Progenitor cell of endocrine pancreas (in vitro differentiated cells): ENCODE measurements at regions not wholly inside any gene's neighbourhood (a gene's known extent, or its start where the extent isn't known, plus 50 kb on each side); places are given as distances from the start of the nearest gene placed in this dataset.

Experiments used
- DNase-seq: peaks from one replicate; pipeline ENCODE4 v3.0.0; 2021; ENCODE audit warnings: low spot score; ENCODE audit not compliant: unreplicated experiment
- H3K27ac Mint-ChIP-seq: 2 replicates; pipeline ENCODE4 v1.8.0; 2021; ENCODE audit warnings: mild to moderate bottlenecking, moderate library complexity, mixed read lengths
- H3K27me3 Mint-ChIP-seq: 2 replicates; pipeline ENCODE4 v1.8.0; 2021; ENCODE audit warnings: mixed read lengths
- H3K36me3 Mint-ChIP-seq: 2 replicates; pipeline ENCODE4 v1.8.0; 2022; ENCODE audit warnings: mixed read lengths; ENCODE audit not compliant: insufficient read depth
- H3K4me1 Mint-ChIP-seq: 2 replicates; pipeline ENCODE4 v1.8.0; 2021; ENCODE audit warnings: low read depth, mixed read lengths
- H3K4me3 Mint-ChIP-seq: 2 replicates; pipeline ENCODE4 v1.8.0; 2021; ENCODE audit warnings: low read depth, mild to moderate bottlenecking, moderate library complexity, mixed read lengths
- H3K9me3 Mint-ChIP-seq: 2 replicates; pipeline ENCODE4 v1.8.0; 2021; ENCODE audit warnings: low read depth, mixed read lengths
- CTCF ChIP-seq: fragments of 200-600 bp; sonication (generic); IDR thresholded peaks from one replicate; pipeline ENCODE4 v1.5.0; 2021; ENCODE audit warnings: antibody characterized with exemption, mild to moderate bottlenecking; ENCODE audit not compliant: unreplicated experiment

- H3K4me3 Mint-ChIP-seq = no peak overlapping the region
- H3K36me3 Mint-ChIP-seq = no peaks in the 10 kb centered on the region
- H3K27me3 Mint-ChIP-seq = no peaks in the 10 kb centered on the region
- no peak for DNase-seq
- no peak for TF ChIP-seq CTCF
- H3K4me1 Mint-ChIP-seq = peaks cover 2% of the 10 kb centered on the region
- H3K27ac Mint-ChIP-seq = no peak overlapping the region
- H3K9me3 Mint-ChIP-seq = no peaks in the 10 kb centered on the region
These were observed 1119.6 kb downstream of the PCDH18 start for GRCh38 chr4:136412708-136413107.

- no peaks in the 10 kb centered on the region for H3K4me1 Mint-ChIP-seq
- H3K27me3 Mint-ChIP-seq = no peaks in the 10 kb centered on the region
- no peak for DNase-seq
- no peaks in the 10 kb centered on the region for H3K36me3 Mint-ChIP-seq
- no peak overlapping the region for H3K27ac Mint-ChIP-seq
- peaks cover 3% of the 10 kb centered on the region for H3K9me3 Mint-ChIP-seq
- H3K4me3 Mint-ChIP-seq = no peak overlapping the region
- TF ChIP-seq CTCF = no peak
These were observed 1131.5 kb downstream of the PCDH18 start for GRCh38 chr4:136400829-136401228.

- H3K4me1 Mint-ChIP-seq = no peaks in the 10 kb centered on the region
- peaks cover 5% of the 10 kb centered on the region for H3K9me3 Mint-ChIP-seq
- H3K36me3 Mint-ChIP-seq = no peaks in the 10 kb centered on the region
- TF ChIP-seq CTCF = no peak
- no peak overlapping the region for H3K27ac Mint-ChIP-seq
- H3K4me3 Mint-ChIP-seq = no peak overlapping the region
- no peak for DNase-seq
- H3K27me3 Mint-ChIP-seq = no peaks in the 10 kb centered on the region
These were observed 1137.0 kb downstream of the PCDH18 start for GRCh38 chr4:136395212-136395722.

GRCh38 chr4:136392576-136392975 is 1139.7 kb downstream of the PCDH18 start:
- H3K4me3 Mint-ChIP-seq = no peak overlapping the region

GRCh38 chr4:136390824-136391223 is 1141.5 kb downstream of the PCDH18 start:
- DNase-seq = no peak
- Mint-ChIP-seq H3K4me1 (no peaks in the 10 kb centered on the region), H3K4me3 (no peak overlapping the region), H3K27ac (no peak overlapping the region), H3K27me3 (no peaks in the 10 kb centered on the region), H3K9me3 (peaks cover 2% of the 10 kb centered on the region), H3K36me3 (no peaks in the 10 kb centered on the region)
- no peak for TF ChIP-seq CTCF

More at GRCh38 chr4:136392576-136392975, 1139.7 kb downstream of the PCDH18 start:
- Mint-ChIP-seq H3K27me3 (no peaks in the 10 kb centered on the region), H3K9me3 (peaks cover 5% of the 10 kb centered on the region), H3K36me3 (no peaks in the 10 kb centered on the region), H3K4me1 (no peaks in the 10 kb centered on the region), H3K27ac (no peak overlapping the region)
- no peak for DNase-seq
- no peak for TF ChIP-seq CTCF
